ENCODE measurements at regions not wholly inside any gene's neighbourhood (a gene's known extent, or its start where the extent isn't known, plus 50 kb on each side); places are given as distances from the start of the nearest gene placed in this dataset.
"Not testable (repeated sequence)": the region's sequence is repeated elsewhere in the genome, so short reads cannot be mapped to it uniquely, and the experiment has no call there.

DNA sequence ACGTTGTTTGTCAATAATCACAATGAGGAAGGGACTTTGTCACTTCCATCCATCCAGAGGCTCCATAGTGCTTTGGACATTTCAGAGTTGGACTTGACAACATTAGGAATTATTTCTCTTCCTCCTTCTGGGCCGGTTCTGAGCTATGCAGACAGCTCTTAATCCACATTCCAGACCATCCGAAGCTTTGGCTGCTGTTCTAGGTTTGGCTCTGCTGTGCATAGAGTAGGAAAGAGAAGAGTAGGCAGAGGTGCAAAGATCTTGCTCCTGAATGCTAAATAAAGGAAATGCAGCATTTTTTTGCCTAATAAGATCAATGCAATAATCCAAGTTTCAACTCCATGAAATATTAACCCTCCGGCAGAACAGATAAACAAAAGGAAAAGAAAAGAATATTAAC lies 216.3 kb upstream of the PRNP start:
- DNase-seq (ENCODE audit: low read depth in 2 of 2): no peak

DNA sequence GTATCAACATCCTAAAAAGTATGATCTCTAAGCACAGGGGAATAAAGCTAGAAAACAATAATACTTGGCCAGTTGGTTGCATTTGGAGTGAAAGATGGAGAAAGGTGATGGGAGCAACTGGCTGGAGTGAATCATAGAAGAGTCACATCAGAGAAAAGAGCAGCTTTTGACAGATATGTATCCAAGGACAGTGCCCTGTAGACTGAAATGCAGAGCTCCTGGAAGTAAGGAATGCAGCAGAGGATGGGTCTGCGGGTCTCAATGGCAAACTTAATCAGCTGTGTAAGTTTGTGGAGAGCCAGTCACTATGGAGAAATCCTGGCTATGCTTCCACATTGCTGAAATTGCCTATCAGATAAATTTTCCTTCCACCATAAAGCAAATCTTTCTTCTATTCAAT lies 218.1 kb upstream of the PRNP start:
- no peak for DNase-seq (ENCODE audit: low read depth in 2 of 2)

DNA sequence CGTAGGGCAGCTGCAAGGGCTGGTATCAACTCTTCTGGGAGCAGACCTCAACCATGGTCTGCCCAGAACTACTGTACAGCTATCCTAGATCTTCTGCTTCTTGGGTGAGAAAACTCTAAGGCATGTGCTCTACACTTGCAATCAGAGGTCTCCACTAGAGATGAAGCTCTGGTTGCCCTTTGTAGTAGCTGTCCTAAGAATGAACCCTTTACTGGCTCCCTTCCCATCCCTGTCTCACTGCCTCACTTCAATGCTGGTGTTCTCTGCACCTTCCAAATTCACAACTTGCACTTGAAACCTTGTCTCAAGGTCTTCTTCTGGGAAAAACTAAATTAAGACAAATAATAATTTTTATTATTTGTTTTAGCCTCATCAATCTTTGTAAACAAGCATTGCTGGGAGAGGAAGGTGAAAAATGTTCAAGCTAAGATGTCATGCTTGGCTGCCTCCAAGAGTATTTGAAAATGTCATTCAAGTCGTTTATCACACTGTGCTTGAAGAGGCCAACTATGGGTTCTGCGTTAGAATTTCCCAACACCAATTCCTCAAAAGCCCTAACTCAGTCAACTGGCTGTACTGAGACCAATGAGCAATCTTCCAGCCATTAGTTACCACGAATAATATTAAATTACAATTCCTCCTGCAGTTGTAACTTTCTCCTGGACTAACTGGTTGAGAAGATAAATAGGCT lies 216.9 kb upstream of the ADRA1D start:
- no peak for DNase-seq (ENCODE audit: low read depth in 2 of 2)

DNA sequence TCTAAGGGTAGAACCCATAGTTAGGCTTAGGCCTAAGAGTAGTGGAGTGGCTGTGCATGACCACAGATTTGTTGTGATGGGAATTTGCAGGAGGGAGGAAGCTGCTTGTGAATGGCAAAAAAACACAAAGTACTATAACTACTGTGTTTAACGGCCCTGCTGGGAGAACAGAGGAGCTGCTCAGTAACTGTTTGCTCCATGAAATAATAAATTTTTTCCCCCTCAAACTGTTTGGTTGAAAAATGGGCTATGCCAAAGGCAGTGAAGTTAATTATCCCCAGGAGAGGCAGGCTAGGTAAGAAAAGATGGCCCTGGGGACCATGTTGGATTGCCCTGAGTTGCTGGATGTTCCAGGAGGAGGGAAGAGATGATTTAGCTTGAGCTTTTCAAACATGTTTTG lies 216.1 kb upstream of the ADRA1D start:
- no peak for DNase-seq (ENCODE audit: low read depth in 2 of 2)

DNA sequence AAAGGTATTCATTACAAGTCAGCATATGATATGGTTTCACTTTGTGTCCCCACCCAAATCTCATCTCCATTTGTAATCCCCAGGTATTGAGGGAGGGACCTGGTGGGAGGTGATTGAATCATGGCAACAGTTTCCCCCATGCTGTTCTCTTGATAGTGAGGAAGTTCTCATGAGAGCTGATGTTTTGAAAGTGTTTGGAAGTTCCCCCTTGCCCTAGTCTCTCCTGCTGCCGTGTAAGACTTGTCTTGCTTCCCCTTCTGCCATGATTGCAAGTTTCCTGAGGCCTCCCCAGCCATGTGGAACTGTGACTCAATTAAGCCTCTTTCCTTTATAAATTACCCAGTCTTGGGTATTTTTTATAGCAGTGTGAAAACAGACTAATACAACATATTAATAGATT lies 213.7 kb upstream of the ADRA1D start:
- DNase-seq (ENCODE audit: low read depth in 2 of 2): not testable (repeated sequence)

DNA sequence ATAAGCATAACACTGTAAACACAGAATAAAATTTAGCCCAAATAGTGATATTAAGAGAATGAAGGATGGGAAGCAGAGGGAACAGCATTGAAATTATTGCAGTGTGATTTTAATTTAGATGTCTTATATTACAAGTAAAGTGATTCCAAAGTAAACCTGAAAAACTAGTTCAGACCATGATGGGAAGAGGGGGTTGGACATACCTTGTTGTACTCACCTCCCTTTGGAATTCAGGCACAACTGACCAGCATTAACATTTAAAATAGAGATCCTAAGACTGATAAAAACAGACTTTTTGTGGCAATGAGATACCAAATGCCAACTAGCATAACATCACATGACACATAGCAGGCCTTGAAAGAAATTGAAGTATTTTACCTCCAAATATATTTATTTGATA lies 210.0 kb upstream of the ADRA1D start:
- no peak for DNase-seq (ENCODE audit: low read depth in 2 of 2)

DNA sequence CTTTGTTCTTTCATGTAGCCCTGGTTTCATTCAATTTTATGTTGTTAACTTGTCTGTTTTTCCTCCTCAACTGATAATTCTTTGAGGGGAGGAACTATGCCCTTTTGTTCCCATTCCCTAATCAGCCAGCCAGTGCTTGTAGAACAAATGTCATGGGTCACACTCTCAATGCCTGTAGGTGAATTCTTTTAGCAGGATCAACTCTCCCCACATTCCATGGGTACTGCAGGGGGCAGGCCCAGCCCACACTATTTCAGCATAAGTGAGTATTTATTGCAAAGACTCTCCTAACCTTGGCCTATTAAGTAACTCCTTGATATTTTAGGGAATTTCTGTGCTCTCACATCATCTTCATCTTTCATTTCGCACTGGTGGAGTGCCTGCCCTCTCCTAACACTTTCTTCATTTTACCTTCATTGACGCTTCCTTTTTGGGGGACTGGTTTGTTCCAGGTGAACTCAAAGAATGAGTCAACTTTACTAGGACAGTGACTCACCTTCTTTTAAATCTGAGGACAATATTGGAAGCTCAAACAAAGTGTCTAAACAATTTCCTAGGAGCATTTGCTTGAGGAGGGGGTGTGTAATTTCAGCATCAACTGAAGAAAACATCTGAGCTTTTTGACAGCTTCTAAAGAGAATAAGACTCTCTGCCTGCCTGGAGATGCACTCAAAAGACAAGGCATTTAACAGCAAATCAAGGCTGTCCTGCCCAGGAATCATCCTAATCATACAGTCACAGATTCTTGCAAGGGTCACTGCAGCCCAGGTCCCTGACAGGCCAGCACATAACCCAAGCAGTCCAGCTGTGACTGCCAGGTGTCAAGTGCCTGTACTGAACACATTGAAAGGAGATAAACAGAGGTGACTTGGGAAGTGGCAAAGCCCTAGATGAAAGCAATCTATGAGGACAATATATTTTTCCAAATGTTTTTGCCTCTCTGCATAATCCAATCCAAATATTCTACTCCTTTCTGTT lies 208.8 kb upstream of the ADRA1D start:
- no peak for DNase-seq (ENCODE audit: low read depth in 2 of 2)

DNA sequence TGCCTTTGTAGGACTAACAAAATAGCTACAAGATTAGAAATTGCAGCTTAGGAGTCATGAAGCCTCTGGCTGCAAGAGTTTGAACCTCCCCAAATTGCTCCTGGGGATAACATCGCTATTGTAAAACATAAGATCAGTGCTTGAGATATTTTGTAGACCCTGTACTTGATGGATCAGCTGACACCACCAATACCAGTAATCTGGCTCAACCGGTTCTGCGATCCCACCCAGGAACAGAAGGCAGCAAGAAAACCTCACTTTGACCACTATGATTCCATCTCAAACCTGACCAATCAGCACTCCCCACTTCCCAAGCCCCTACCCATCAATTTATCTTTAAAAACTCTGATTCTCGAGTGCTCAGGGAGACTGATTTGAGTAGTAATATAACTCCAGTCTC lies 206.9 kb upstream of the ADRA1D start:
- DNase-seq (ENCODE audit: low read depth in 2 of 2): no peak

DNA sequence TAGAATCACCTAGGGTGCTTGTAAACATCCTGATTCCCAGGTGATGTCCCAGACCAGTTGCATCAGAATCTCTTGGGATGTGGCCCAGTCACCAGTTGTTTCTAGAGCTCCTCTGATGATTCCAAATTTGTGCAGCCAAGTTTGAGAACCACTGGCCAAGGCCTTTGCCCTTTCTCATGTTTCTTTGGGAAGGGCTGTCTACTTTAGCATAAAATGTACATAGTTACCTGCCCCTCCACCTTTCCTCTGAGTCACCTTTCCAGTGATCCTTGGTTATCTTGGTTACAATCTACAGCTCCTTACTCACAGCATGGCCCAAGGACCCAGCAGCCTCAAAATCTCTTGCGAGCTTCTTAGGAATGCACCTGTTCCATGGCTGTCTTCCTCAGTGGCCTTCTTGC lies 206.2 kb upstream of the ADRA1D start:
- no peak for DNase-seq (ENCODE audit: low read depth in 2 of 2)

DNA sequence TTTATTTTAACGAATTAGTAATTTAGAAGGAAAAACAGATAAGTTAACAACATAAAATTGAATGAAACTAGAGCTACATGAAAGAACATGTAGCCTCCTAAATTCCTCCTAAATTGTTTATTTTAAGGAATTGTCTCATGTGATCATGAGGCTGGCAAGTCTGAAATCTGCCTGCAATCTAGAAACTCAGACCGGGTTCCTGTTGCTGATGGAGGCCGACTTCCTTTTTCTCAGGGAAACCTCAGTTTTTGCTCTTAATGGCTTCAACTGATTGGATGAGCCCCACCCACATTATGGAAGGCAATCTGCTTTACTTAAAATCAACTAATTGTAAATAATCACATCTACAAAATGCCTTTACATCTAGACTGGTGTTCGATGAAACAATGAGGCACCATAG lies 205.0 kb upstream of the ADRA1D start:
- DNase-seq (ENCODE audit: low read depth in 2 of 2): no peak

DNA sequence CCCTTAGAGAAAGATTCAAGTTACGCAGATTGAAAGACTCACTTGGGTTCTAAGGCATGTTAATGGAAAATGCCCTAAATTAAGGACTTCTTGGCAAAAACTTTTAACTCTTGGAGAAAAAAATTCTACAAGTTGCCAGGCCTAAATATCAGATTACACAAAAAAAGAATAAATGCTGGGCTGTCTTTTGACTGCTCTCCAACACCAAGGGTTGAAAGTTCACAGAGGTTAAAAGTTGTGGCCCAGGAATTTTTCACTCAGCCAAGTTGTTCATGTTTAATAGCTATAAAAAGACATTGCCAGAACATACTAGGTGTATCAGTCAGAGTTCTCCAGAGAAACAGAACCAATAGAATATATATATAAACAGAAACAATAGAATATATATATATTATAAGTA lies 204.3 kb upstream of the ADRA1D start:
- no peak for DNase-seq (ENCODE audit: low read depth in 2 of 2)

DNA sequence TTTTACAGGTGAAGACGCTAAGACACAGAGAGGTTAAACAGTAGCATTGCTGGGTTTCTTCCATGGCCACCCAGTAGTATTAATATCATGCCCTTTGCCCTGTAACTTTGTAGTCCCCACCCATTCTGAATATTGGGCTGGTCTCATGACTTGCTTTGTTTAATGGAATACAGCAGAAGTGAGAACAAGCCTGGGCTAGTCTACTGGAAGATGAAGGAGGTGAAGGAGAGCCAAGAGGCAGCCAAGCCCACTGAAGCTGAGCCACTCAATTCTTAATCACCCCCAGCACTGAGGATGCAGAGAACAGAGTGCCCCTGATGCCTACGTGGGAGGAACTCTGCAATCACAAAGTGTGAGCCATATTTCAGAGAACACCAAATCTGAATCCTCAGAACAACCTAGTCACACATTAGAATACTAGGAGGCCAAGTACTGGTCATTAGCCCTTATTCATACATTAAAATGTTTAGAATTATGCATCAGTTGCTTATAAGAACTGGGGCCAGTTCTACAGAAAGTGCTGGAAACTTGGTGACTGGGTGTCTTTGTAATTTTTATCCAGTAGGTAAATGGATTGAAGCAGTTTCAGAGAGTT lies 202.5 kb upstream of the ADRA1D start:
- no peak for DNase-seq (ENCODE audit: low read depth in 2 of 2)

DNA sequence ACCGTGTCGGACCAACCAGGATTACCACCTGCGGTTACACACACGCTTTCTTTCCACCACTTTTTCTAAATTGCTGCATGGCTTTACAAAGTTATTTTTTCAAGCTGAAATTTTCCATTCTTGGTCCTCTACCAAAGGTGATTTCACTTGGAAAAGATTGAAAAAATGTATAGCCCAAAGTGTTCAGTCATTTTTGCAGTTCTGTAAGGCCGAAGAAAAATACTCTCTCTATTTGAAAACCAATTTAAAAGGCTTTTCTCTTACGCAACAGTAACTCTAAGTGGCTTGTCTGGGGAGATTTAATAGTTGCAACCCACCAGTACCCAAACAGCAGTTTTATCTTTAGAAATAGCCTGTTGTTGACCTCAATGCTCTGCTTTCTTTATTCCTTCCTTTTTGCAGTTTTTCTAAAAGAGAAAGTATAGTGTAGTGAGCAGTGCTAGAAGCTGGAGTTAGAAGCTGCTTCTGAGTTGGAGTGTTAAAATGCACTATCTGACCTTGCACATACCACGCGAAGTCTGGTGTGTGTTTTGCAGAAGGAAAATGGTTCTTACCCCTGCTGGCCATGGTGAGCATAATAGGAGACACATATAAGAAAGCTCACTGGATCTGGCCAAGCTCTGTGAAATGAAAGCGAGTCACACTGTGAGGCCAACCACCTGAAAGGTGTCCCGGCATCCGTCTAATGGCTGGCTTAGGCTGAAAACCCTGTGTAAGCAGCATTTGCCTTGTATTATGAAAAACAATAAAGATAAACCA lies 201.0 kb upstream of the ADRA1D start:
- DNase-seq (ENCODE audit: low read depth in 2 of 2): no peak

DNA sequence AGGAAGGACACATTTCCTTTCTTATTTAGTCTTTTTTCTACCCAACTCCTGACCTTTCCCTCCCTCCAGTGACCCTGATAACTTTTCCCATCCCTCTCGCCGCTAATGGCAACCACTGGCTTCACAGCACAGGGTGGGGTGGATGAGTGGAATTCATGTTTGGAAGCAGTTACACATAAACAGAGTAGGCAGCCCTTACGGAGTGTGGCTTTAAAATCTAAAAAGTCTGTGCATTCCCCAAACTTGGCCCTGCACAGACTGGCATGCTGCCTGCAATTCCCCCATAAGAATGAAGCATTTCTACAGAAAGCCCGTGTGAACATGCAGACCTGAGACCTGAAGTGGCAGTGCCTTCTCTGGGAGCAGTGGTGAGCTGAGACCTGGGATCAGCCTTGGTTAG lies 196.7 kb upstream of the ADRA1D start:
- no peak for DNase-seq (ENCODE audit: low read depth in 2 of 2)

DNA sequence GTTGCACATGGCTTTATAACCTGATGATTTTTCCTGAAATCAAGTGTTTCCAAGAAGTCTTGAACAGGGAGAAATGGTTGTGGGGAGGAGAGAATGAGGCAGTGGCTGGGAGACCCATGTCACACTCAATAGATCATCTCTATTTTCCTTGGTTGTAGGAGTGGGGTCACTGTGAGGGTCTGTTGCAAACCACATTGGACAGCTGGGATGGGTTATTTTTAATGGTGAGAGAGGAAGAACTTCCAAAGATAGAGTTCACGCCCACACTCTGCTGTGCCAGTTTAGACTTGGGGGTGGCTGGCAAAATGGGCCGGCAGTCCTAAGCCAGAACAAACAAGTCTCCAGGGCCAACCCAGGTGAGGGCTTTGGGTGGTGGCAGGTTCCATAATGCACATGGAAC lies 196.2 kb upstream of the ADRA1D start:
- DNase-seq (ENCODE audit: low read depth in 2 of 2): no peak

DNA sequence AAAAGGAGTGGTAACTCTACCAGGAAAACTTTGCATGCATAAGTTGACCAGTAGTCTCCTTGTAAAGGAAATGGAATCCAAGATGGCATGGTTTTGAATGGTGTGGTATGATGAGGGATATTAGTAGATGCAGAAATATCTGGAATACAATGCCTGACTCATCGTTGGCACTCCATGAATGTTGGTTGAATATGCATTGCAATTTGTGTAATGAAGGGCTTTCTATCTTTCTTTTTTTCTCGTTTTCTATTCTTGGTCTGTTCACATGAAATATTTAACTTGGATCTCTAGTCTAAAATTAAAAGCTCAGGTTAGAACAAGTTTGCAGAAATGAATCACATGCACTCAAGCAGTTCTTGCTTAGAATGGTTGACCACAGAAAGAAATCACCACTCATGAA lies 195.3 kb upstream of the ADRA1D start:
- no peak for DNase-seq (ENCODE audit: low read depth in 2 of 2)

DNA sequence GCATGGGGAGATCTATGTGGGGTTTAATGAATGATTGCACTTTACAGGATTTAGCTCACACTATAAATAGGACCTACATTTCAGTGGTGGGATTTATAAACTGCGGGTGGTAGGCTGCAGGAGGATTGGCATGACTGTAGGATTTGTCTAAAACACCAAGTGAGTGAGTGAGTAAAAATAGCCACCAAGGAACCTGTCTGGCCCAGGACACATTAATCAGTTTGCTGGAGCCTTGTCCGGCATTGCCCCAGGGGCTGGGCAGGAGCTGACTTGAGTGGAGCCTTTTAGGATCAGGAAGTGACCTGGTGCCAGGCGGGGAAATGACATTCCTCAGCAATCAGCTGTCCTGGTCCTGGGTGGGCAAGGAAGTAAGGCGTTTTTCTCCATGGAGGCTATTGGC lies 193.9 kb upstream of the ADRA1D start:
- DNase-seq (ENCODE audit: low read depth in 2 of 2): no peak

DNA sequence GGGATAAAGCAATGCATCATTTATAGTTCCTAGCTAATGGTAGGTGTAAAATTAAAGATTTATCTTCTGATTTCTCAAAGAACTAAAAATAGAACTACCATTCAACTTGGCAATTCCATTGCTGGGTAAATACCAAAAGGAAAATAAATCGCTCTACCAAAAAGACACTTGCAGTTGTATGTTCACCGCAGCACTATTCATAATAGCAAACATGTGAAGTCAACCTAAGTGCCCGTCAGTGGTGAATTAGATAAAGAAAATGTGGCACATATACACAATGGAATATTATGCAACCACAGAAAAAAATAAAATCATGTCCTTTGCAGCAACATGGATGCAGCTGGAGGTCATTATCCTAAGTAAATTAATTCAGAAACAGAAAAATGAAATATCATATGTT lies 192.8 kb upstream of the ADRA1D start:
- DNase-seq (ENCODE audit: low read depth in 2 of 2): no peak

DNA sequence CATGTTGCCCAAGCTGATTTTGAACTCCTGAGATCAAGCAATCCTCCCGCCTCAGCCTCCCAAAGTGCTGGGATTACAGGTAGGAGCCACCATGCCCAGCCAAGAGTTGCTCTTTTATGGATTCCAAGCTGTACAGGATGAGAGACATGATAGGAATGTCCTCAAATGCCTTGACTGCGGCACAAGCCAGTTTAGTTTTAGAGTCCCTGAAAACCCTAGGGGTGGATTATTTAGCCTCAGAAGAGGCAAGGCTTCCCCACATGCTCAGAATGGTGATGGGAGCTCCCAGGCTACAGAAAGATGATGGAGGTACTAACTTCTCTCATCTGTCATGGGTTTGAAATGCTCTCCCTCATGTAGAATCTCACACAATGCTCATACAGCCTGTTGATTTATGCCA lies 192.1 kb upstream of the ADRA1D start:
- no peak for DNase-seq (ENCODE audit: low read depth in 2 of 2)

DNA sequence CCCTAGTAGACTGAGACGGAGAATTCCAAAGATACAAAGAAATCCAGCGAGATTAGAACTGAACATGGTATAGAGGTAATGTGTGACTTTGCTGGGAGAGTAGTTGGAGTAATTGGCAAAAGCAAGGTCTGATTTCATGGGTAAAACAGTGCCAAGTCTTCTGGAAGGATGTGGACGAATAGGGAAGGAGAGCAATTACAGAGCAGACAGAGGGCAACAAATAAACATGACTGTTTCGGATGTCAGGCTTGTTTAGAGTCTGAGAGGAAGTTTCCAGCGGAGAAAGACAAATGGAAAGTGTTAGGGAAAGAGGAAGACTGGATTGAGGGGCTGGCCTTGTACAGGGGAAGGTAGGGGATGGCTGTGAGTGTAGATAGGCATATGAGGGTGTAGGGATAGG lies 190.4 kb upstream of the ADRA1D start:
- DNase-seq (ENCODE audit: low read depth in 2 of 2): no peak

DNA sequence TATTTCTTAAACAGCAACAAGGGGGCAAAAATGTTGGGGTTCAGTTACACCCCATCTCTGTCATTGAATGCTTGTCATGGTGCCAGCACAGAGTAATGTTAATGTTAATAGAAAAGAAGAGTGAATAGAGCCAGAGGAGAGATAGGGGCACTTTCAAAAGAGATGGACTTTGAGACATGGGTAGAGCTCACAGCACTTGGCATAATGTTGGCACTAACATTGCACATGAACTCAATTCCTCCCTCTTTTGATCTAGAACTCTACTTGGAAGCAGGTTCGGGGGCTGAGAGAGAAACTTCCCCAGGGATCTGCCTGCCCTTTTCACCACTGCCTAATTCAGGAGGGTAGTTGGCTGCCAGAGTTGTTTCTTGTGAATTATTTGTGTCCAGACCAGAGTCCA lies 188.0 kb upstream of the ADRA1D start:
- no peak for DNase-seq (ENCODE audit: low read depth in 2 of 2)

Measured in activated CD4-positive, alpha-beta T cell treated with anti-CD3 and anti-CD28 coated beads for 24 hours (primary cell).